Transverse colon (tissue), 4 donors: ENCODE measurements at regions not wholly inside any gene's neighbourhood (a gene's known extent, or its start where the extent isn't known, plus 50 kb on each side); places are given as distances from the start of the nearest gene placed in this dataset.

Source experiments
- DNase-seq: peaks from one replicate; pipeline ENCODE4 v3.0.0-alpha.2; 2019
- H3K27ac ChIP-seq, 4 donors: fragments of 200-600 bp; sonication (generic); 2 replicates each; pipeline ENCODE4 v1.5.1; 2016 to 2018; ENCODE audit warnings: inconsistent platforms in 4 of 4
- H3K27me3 ChIP-seq: fragments of 200-600 bp; sonication (generic); 2 replicates; pipeline ENCODE4 v1.5.1; 2017; ENCODE audit warnings: inconsistent platforms
- H3K36me3 ChIP-seq, 4 donors: fragments of 200-600 bp; sonication (generic); 2 replicates each; pipeline ENCODE4 v1.5.1; 2017 to 2019; ENCODE audit warnings: inconsistent platforms in 4 of 4
- H3K4me1 ChIP-seq, 4 donors: fragments of 200-600 bp; sonication (generic); 2 replicates each; pipeline ENCODE4 v1.5.1; 2017 to 2020; ENCODE audit warnings: inconsistent platforms in 4 of 4
- H3K4me3 ChIP-seq, 4 donors: fragments of 200-600 bp; sonication (generic); 1 replicate in 1 of 4; 2 replicates in 3 of 4; pipeline versions ENCODE4 v1.5.1 to v1.6.1; 2017 to 2019; ENCODE audit warnings: inconsistent platforms in 4 of 4
- H3K9me3 ChIP-seq, 2 donors: fragments of 200-600 bp; sonication (generic); 2 replicates each; pipeline ENCODE4 v1.5.1; 2017 to 2019; ENCODE audit warnings: inconsistent platforms in 2 of 2
- CTCF ChIP-seq, 5 experiments: fragments of 200-600 bp in 3 of 5; fragments of 450-650 bp in 2 of 5; sonication (generic) in 3 of 5; IDR thresholded peaks; 1 replicate in 2 of 5; 2 replicates in 3 of 5; pipeline ENCODE4 v1.5.1; 2016 to 2017; ENCODE audit warnings: antibody characterized with exemption in 5 of 5, inconsistent platforms in 3 of 5, mild to moderate bottlenecking in 2 of 5, moderate library complexity in 1 of 5
- EP300 ChIP-seq: sonication (generic); formaldehyde crosslinking; IDR thresholded peaks from one replicate; pipeline ENCODE4 v1.6.1; 2017; ENCODE audit warnings: antibody characterized with exemption, low read depth
- POLR2A ChIP-seq: fragments of 450-650 bp; IDR thresholded peaks from one replicate; pipeline ENCODE4 v1.6.1; 2016; ENCODE audit warnings: antibody characterized with exemption, mild to moderate bottlenecking, moderate library complexity
- POLR2AphosphoS5 ChIP-seq, 3 donors: sonication (generic); formaldehyde crosslinking; IDR thresholded peaks; one replicate each; pipeline ENCODE4 v1.6.1; 2016; ENCODE audit warnings: antibody characterized with exemption in 3 of 3
- whole genome bisulfite sequencing, 2 donors: methylation state at CpG; one replicate each; pipeline ENCODE4 v1.1.5; 2018; ENCODE audit warnings: low coverage in 1 of 2; 5-methylcytosine and 5-hydroxymethylcytosine counted together
- in situ Hi-C, 4 donors: fragments of 200-750 bp; cut with MboI; loops; one replicate each; pipeline versions ENCODE4 v1.15.0 to v1.15.1; 2017; ENCODE audit warnings: low sequenced_read_pairs in 3 of 4, low pct_ligation_motif_present in 1 of 4, low pct_unique_long_range_greater_than_20kb in 1 of 4
- intact Hi-C: fragments of 100-400 bp; cut with DNase I; formaldehyde crosslinking; loops from one replicate; pipeline ENCODE4 v1.15.1; 2023; ENCODE audit warnings: low total_unique reads

- no peak for DNase-seq
- Histone ChIP-seq H3K36me3 (no peaks in the 10 kb centered on the region), H3K27ac (no peak overlapping the region), H3K9me3 (no peaks in the 10 kb centered on the region), H3K27me3 (no peaks in the 10 kb centered on the region), H3K4me3 (no peak overlapping the region), H3K4me1 (no peaks in the 10 kb centered on the region)
- no peak for TF ChIP-seq POLR2A
- TF ChIP-seq CTCF (IDR thresholded peaks at IDR 0.05) = no peak
- no peak for TF ChIP-seq EP300
- no peak for TF ChIP-seq POLR2AphosphoS5 (IDR thresholded peaks at IDR 0.05)
- in situ Hi-C loops (no loop called here), intact Hi-C loops (no loop called here)
- WGBS, 2 donors = 78 to 85% methylated on average over 1 of the region's 1 CpG
These were observed 1038.8 kb upstream of the AUTS2 start for GRCh38 chr7:68559518-68559917.

GRCh38 chr7:68562323-68562899 lies 1035.9 kb upstream of the AUTS2 start:
- no peaks in the 10 kb centered on the region for H3K27me3 ChIP-seq
- no peak overlapping the region for H3K4me3 ChIP-seq
- TF ChIP-seq CTCF (IDR thresholded peaks at IDR 0.05) (no peak), POLR2AphosphoS5 (IDR thresholded peaks at IDR 0.05) (no peak), EP300 (no peak), POLR2A (no peak)
- WGBS, 2 donors = 65 to 77% methylated on average over 4 to 6 of the region's 6 CpGs
- no peaks in the 10 kb centered on the region for H3K36me3 ChIP-seq
- no peak overlapping the region for H3K27ac ChIP-seq
- in situ Hi-C loops = no loop called here
- intact Hi-C loops = no loop called here
- H3K4me1 ChIP-seq = no peaks in the 10 kb centered on the region
- DNase-seq = no peak
- H3K9me3 ChIP-seq = no peaks in the 10 kb centered on the region

- in situ Hi-C loops = no loop called here
- H3K27ac ChIP-seq = no peak overlapping the region
- no peaks in the 10 kb centered on the region for H3K27me3 ChIP-seq
- no peaks in the 10 kb centered on the region for H3K9me3 ChIP-seq
- DNase-seq = no peak
- H3K4me1 ChIP-seq = no peaks in the 10 kb centered on the region
- WGBS, 2 donors = 59 to 75% methylated on average over 6 of the region's 6 CpGs
- TF ChIP-seq CTCF (IDR thresholded peaks at IDR 0.05) = no peak
- TF ChIP-seq POLR2AphosphoS5 (IDR thresholded peaks at IDR 0.05) = no peak
- H3K36me3 ChIP-seq = no peaks in the 10 kb centered on the region
- H3K4me3 ChIP-seq = no peak overlapping the region
- intact Hi-C loops = no loop called here
These were observed 1033.8 kb upstream of the AUTS2 start for GRCh38 chr7:68564306-68565135.

GRCh38 chr7:68571286-68571685 lies 1027.0 kb upstream of the AUTS2 start:
- no peak overlapping the region for H3K27ac ChIP-seq
- intact Hi-C loops (no loop called here), in situ Hi-C loops (loop anchor here in 1 of 4 donors (10.0 kb wide), 1 partner anchor 56 kb away; no protein-coding TSS in a partner anchor)
- H3K27me3 ChIP-seq = no peaks in the 10 kb centered on the region
- no peaks in the 10 kb centered on the region for H3K9me3 ChIP-seq
- no peaks in the 10 kb centered on the region for H3K36me3 ChIP-seq
- no peak for DNase-seq
- no peak overlapping the region for H3K4me3 ChIP-seq
- no peaks in the 10 kb centered on the region for H3K4me1 ChIP-seq
- TF ChIP-seq POLR2A (no peak), POLR2AphosphoS5 (IDR thresholded peaks at IDR 0.05) (no peak), EP300 (no peak), CTCF (IDR thresholded peaks at IDR 0.05) (no peak)
